HepG2 (cell line): ENCODE measurements at regions not wholly inside any gene's neighbourhood (a gene's known extent, or its start where the extent isn't known, plus 50 kb on each side); places are given as distances from the start of the nearest gene placed in this dataset.

Experiments used
- ATAC-seq: fragments of 200-7000 bp; cut with Tn5 transposase; 3 replicates; pipeline ENCODE4 v1.9.1; 2020; ENCODE audit warnings: mild to moderate bottlenecking, moderate library complexity
- BruUV-seq: library from RNA; stranded (reverse); fragments of 400-500 nt; replicated peaks from 2 replicates; lab custom pipeline; 2021; lab: Mats Ljungman, UMichigan
- CTCF ChIA-PET: fragments of 300-600 bp; formaldehyde crosslinking; extraction: SDS; loops from one replicate; lab custom pipeline; 2021; ENCODE audit warnings: low total read pairs, inconsistent platforms, low intra/inter-chr PET ratio; lab: Yijun Ruan, JAX
- POLR2A ChIA-PET: fragments of 350-600 bp; sonication (Branson Sonifier 250); formaldehyde crosslinking; loops from one replicate; lab custom pipeline; 2020; ENCODE audit warnings: antibody characterized with exemption, inconsistent platforms; lab: Yijun Ruan, JAX
- DNase-seq: peaks from one replicate; pipeline ENCODE4 v3.0.0-alpha.2; 2015; ENCODE audit warnings: low spot score
- FAIRE-seq: peaks from 3 replicates; lab custom pipeline; 2011; peaks lifted over from hg19 to GRCh38; lab: Jason Lieb, UNC
- H2AFZ ChIP-seq: one replicate; pipeline ENCODE4 v1.6.1; 2011; ENCODE audit warnings: low read length, inconsistent platforms
- H3K27ac ChIP-seq: fragments of 300-600 bp; 3 replicates; pipeline ENCODE4 v1.8.0; 2011; ENCODE audit warnings: mixed run types, mild to moderate bottlenecking, mixed read lengths, low read length, inconsistent platforms; ENCODE audit not compliant: insufficient read depth; ENCODE audit errors: extremely low read length
- H3K27me3 ChIP-seq, 2 experiments: fragments of 200-600 bp in 1 of 2; 2 replicates in 1 of 2; 3 replicates in 1 of 2; pipeline versions ENCODE4 v1.6.0 to v1.8.0; 2011; ENCODE audit warnings: low read length in 2 of 2, mild to moderate bottlenecking in 2 of 2, moderate library complexity in 2 of 2, inconsistent platforms in 1 of 2; ENCODE audit not compliant: insufficient read depth in 2 of 2, control insufficient read depth in 1 of 2
- H3K36me3 ChIP-seq, 2 experiments: fragments of 200-600 bp in 1 of 2; replicated peaks in 1 of 2; 2 replicates in 1 of 2; 3 replicates in 1 of 2; pipeline versions ENCODE4 v1.5.1 to v1.8.0; 2011; ENCODE audit warnings: low read length in 2 of 2, inconsistent platforms in 1 of 2; ENCODE audit not compliant: insufficient read depth in 2 of 2, control insufficient read depth in 1 of 2
- H3K4me1 ChIP-seq: 2 replicates; pipeline ENCODE4 v1.5.1; 2012; ENCODE audit warnings: low read length, inconsistent platforms; ENCODE audit not compliant: insufficient read depth
- H3K4me2 ChIP-seq: 2 replicates; pipeline ENCODE4 v1.6.0; 2011; ENCODE audit warnings: low read depth, low read length, inconsistent platforms
- H3K4me3 ChIP-seq, 3 experiments: fragments of 200-600 bp in 1 of 3; sonication (generic), shearing (Covaris generic) in 1 of 3; replicated peaks in 1 of 3; 2 replicates each; pipeline ENCODE4 v1.5.1; 2011 to 2016; ENCODE audit warnings: low read length in 3 of 3, inconsistent platforms in 2 of 3, low read depth in 2 of 3, mild to moderate bottlenecking in 2 of 3, control low read depth in 1 of 3, mixed read lengths in 1 of 3; ENCODE audit not compliant: insufficient read depth in 1 of 3
- H3K79me2 ChIP-seq: one replicate; pipeline ENCODE4 v1.6.1; 2011; ENCODE audit warnings: low read length, inconsistent platforms; ENCODE audit not compliant: insufficient read depth
- H3K9ac ChIP-seq: 2 replicates; pipeline ENCODE4 v1.6.0; 2011; ENCODE audit warnings: mild to moderate bottlenecking, low read depth, low read length, inconsistent platforms; ENCODE audit not compliant: insufficient read depth
- H3K9me3 ChIP-seq: 2 replicates; pipeline ENCODE4 v1.5.1; 2012; ENCODE audit warnings: mild to moderate bottlenecking, low read length
- H4K20me1 ChIP-seq: 2 replicates; pipeline ENCODE4 v1.6.0; 2011; ENCODE audit warnings: inconsistent platforms, mild to moderate bottlenecking, low read length, moderate library complexity; ENCODE audit not compliant: insufficient read depth
- BATF2 ChIP-seq: sonication (generic); formaldehyde crosslinking; IDR thresholded peaks from 2 replicates; pipeline ENCODE4 v1.8.0; 2022; ENCODE audit warnings: mild to moderate bottlenecking, missing genetic modification reagents, moderate library complexity
- CC2D1A ChIP-seq: sonication (generic); formaldehyde crosslinking; IDR thresholded peaks from 2 replicates; pipeline ENCODE4 v1.8.1; 2023; ENCODE audit warnings: mild to moderate bottlenecking, missing genetic modification reagents
- GZF1 ChIP-seq: sonication (generic); formaldehyde crosslinking; IDR thresholded peaks from 2 replicates; pipeline ENCODE4 v1.5.1; 2020; ENCODE audit warnings: mild to moderate bottlenecking, missing genetic modification reagents
- MAX ChIP-seq: IDR thresholded peaks from 2 replicates; pipeline ENCODE4 v1.6.1; 2012; ENCODE audit warnings: inconsistent platforms
- NCOA2 ChIP-seq: sonication (generic); formaldehyde crosslinking; IDR thresholded peaks from 2 replicates; pipeline ENCODE4 v1.8.0; 2022; ENCODE audit warnings: inconsistent platforms
- NR1H2 ChIP-seq: sonication (generic); formaldehyde crosslinking; IDR thresholded peaks from 2 replicates; pipeline ENCODE4 v1.8.1; 2022; ENCODE audit warnings: low read depth, missing genetic modification reagents, borderline replicate concordance
- POLR2AphosphoS5 ChIP-seq: IDR thresholded peaks from 2 replicates; pipeline ENCODE4 v1.6.1; 2012; ENCODE audit warnings: low read depth, low read length
- RARA ChIP-seq: IDR thresholded peaks from 2 replicates; pipeline ENCODE4 v1.6.1; 2016; ENCODE audit warnings: missing genetic modification reagents, missing compliant biosample characterization
- SALL1 ChIP-seq: sonication (generic); formaldehyde crosslinking; IDR thresholded peaks from 2 replicates; pipeline ENCODE4 v1.8.0; 2022; ENCODE audit warnings: mild to moderate bottlenecking, missing genetic modification reagents
- SMARCC2 ChIP-seq: fragments of 450-650 bp; IDR thresholded peaks from 2 replicates; pipeline ENCODE4 v1.6.1; 2017; ENCODE audit warnings: antibody characterized with exemption, mild to moderate bottlenecking
- TBP ChIP-seq: sonication (generic); formaldehyde crosslinking; IDR thresholded peaks from 2 replicates; pipeline ENCODE4 v1.5.0; 2020; ENCODE audit warnings: missing genetic modification reagents
- XBP1 ChIP-seq: sonication (generic); formaldehyde crosslinking; IDR thresholded peaks from 2 replicates; pipeline ENCODE4 v1.5.0; 2020; ENCODE audit warnings: missing genetic modification reagents
- ZBTB26 ChIP-seq: IDR thresholded peaks from 2 replicates; pipeline ENCODE4 v1.6.1; 2016; ENCODE audit warnings: missing compliant biosample characterization, missing genetic modification reagents, borderline replicate concordance
- ZNF12 ChIP-seq: sonication (generic); formaldehyde crosslinking; IDR thresholded peaks from 2 replicates; pipeline ENCODE4 v1.5.0; 2020; ENCODE audit warnings: missing genetic modification reagents
- ZNF350 ChIP-seq: sonication (generic); formaldehyde crosslinking; IDR thresholded peaks from 2 replicates; pipeline ENCODE4 v1.4.0; 2020; ENCODE audit warnings: mild to moderate bottlenecking, low read depth, missing genetic modification reagents, borderline replicate concordance
- ZNF451 ChIP-seq: sonication (generic); formaldehyde crosslinking; IDR thresholded peaks from 2 replicates; pipeline ENCODE4 v1.5.0; 2020; ENCODE audit warnings: mild to moderate bottlenecking, missing genetic modification reagents
- ZNF598 ChIP-seq: sonication (generic); formaldehyde crosslinking; IDR thresholded peaks from 2 replicates; pipeline ENCODE4 v1.5.1; 2020; ENCODE audit warnings: mild to moderate bottlenecking, missing genetic modification reagents, borderline replicate concordance
- ZNF770 ChIP-seq: sonication (generic); formaldehyde crosslinking; IDR thresholded peaks from 2 replicates; pipeline ENCODE4 v1.5.0; 2020; ENCODE audit warnings: mild to moderate bottlenecking, missing genetic modification reagents
- WGBS: methylation state at CpG from one replicate; pipeline ENCODE4 v1.1.6; 2017; ENCODE audit warnings: low lambda C conversion rate; 5-methylcytosine and 5-hydroxymethylcytosine counted together
- in situ Hi-C: cut with HindIII; loops from 2 replicates; pipeline ENCODE4 v1.10.0; 2017; ENCODE audit warnings: low pct_unique_long_range_greater_than_20kb; ENCODE audit not compliant: extremely low pct_ligation_motif_present
- intact Hi-C: fragments of 100-400 bp; cut with micrococcal nuclease; formaldehyde crosslinking; loops from one replicate; pipeline ENCODE4 v1.10.0; 2022; ENCODE audit not compliant: unreplicated experiment

- TF ChIP-seq ZNF770 (CRISPR knock-in tag) = no peak
- no peak for TF ChIP-seq ZNF598 (CRISPR knock-in tag)
Measured at GRCh38 chr2:146437712-146438111, 1407.1 kb upstream of the ACVR2A start (continued).

GRCh38 chr2:146433116-146433875, 1411.5 kb upstream of the ACVR2A start:
- in situ Hi-C loops = no loop called here
- no peak for FAIRE-seq
- no peak for ATAC-seq

More at GRCh38 chr2:146433116-146433875, 1411.5 kb upstream of the ACVR2A start:
- Histone ChIP-seq H4K20me1 (no peaks in the 10 kb centered on the region), H3K4me2 (no peak overlapping the region), H3K27ac (no peak overlapping the region), H3K36me3 (no peaks in the 10 kb centered on the region), H3K9me3 (no peaks in the 10 kb centered on the region), H3K27me3 (no peaks in the 10 kb centered on the region), H3K79me2 (no peaks in the 10 kb centered on the region), H3K9ac (no peak overlapping the region), H3K4me3 (no peak overlapping the region), H2AFZ (no peak overlapping the region), H3K4me1 (no peaks in the 10 kb centered on the region)
- ChIA-PET CTCF (no interaction called here), POLR2A (no interaction called here)
- 42% methylated on average over 8 of the region's 8 CpGs for WGBS
- BruUV-seq = no TSS peak
- intact Hi-C loops = no loop called here
- no peak for TF ChIP-seq RARA (CRISPR knock-in tag)
- no peak for TF ChIP-seq SMARCC2
- no peak for TF ChIP-seq BATF2 (CRISPR knock-in tag)
- no peak for TF ChIP-seq ZNF12 (CRISPR knock-in tag)
- no peak for TF ChIP-seq ZNF451 (CRISPR knock-in tag)
- TF ChIP-seq SALL1 = no peak
- TF ChIP-seq TBP (CRISPR knock-in tag) = no peak
- no peak for TF ChIP-seq XBP1 (CRISPR knock-in tag)
- no peak for TF ChIP-seq POLR2AphosphoS5
- TF ChIP-seq NR1H2 (CRISPR knock-in tag) = no peak
- TF ChIP-seq ZNF350 (CRISPR knock-in tag) = no peak
- TF ChIP-seq CC2D1A (CRISPR knock-in tag) = no peak
- no peak for TF ChIP-seq MAX
- TF ChIP-seq GZF1 (CRISPR knock-in tag) = no peak
- TF ChIP-seq ZBTB26 (CRISPR knock-in tag) = no peak
- no peak for TF ChIP-seq NCOA2 (CRISPR knock-in tag)
- no peak for DNase-seq
